ENCODE measurements at regions not wholly inside any gene's neighbourhood (a gene's known extent, or its start where the extent isn't known, plus 50 kb on each side); places are given as distances from the start of the nearest gene placed in this dataset.

DNA sequence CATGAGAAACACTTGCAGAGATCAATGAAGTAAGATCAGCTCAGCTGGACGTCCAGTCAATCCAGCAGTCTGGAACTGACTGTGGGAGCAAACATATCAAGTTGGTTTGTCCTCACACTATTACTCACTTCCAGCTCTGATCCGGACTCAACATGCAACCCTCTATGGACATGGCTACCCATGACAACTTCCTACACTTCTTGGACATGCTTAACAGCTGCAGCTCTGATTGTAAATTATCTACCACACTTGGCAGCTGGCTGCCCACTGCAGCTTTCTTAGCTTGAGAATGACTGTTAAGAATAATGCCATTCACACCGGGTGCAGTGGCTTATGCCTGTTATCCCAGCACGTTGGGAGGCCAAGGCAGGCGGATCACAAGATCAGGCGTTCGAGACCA, 429.8 kb downstream of the EPHA4 start:
- H3K27ac ChIP-seq = no peak overlapping the region
- TF ChIP-seq CTCF (IDR thresholded peaks at IDR 0.05) (no peak), ZFX (IDR thresholded peaks at IDR 0.05; ENCODE audit: borderline replicate concordance) (no peak)

DNA sequence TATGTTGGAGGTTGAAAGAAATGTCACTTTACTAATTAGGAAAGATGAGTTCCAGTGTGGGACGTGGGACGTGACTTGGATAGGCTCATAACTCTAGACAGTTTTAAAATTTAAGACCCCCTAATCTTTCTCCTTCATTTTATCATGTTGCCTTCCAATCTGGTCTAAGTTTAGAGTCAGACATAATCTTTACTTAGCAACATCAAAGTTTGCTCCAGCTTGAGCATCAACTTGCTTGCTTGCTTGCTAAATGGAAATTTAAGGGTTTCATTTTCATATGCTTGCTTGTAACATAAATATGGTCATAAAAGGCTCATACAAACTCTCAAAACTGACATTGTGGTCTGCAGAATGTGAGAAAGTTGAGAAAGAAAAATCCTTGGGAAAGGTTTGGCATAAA, 428.9 kb downstream of the EPHA4 start:
- H3K27ac ChIP-seq = no peak overlapping the region
- TF ChIP-seq CTCF (IDR thresholded peaks at IDR 0.05) = no peak

GRCh38 chr2:221144909-221145308, 427.2 kb downstream of the EPHA4 start:
- no peak for TF ChIP-seq CTCF (IDR thresholded peaks at IDR 0.05)
- TF ChIP-seq ZFX (IDR thresholded peaks at IDR 0.05; ENCODE audit: borderline replicate concordance) = no peak
- H3K27ac ChIP-seq = no peak overlapping the region

GRCh38 chr2:221145396-221145795, 426.7 kb downstream of the EPHA4 start:
- no peak overlapping the region for H3K27ac ChIP-seq
- TF ChIP-seq ZFX (IDR thresholded peaks at IDR 0.05; ENCODE audit: borderline replicate concordance) (no peak), CTCF (IDR thresholded peaks at IDR 0.05) (no peak)

GRCh38 chr2:221153226-221153625, 418.9 kb downstream of the EPHA4 start:
- H3K27ac ChIP-seq = no peak overlapping the region
- TF ChIP-seq CTCF (IDR thresholded peaks at IDR 0.05) (no peak), ZFX (IDR thresholded peaks at IDR 0.05; ENCODE audit: borderline replicate concordance) (no peak)

DNA sequence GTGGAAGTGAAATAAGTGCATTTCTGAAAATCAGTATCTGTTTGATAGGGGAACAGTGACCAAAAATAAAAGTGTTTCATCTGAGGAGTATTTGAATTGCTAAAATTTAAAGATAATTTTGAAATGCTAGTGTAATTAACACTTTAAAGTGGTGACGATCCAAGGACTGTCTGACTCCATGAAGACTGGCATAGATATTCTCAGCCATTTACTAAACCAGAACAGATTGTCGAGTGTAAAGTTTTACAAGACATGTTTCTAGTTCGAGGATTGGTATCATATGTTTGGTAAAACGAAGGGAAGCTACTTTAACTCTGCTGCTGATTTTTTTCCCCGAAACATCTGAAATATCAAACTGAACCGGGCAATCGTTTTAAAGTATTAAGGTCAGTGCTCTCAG, 417.9 kb downstream of the EPHA4 start:
- H3K27ac ChIP-seq = no peak overlapping the region
- TF ChIP-seq ZFX (IDR thresholded peaks at IDR 0.05; ENCODE audit: borderline replicate concordance) = no peak
- no peak for TF ChIP-seq CTCF (IDR thresholded peaks at IDR 0.05)

DNA sequence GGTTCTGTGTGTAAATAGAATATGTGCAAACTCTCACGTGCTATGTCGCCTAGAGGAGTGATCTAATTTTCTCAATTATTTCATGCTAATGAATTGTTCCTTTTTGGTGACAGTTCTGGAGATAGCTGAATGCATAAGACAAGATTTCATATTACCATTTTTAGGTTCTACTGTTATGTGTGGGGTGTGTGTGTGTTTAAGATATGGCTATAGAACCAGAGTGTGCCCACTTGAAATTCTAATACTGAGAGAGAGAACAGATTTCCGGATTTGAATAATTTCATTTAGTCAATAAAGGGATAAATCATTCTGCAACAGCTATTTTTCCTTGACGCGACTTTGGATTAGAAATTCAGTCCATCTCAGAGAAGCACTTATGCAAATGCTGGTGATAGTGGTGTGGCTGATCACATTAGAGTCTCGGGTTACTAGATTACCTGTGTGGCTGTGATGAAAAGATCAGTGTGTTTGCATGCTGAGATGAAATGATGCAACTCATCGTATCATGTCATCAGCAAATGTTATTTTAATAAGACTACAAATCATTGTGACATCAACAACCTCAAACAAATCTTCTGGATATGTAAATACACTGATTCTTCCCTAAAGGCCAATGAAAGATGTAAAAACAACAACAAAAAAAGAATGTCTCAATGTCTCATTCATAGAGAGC, 415.9 kb downstream of the EPHA4 start:
- TF ChIP-seq CTCF (IDR thresholded peaks at IDR 0.05) (no peak), ZFX (IDR thresholded peaks at IDR 0.05; ENCODE audit: borderline replicate concordance) (no peak)
- no peak overlapping the region for H3K27ac ChIP-seq

Measured in 22Rv1 (cell line).